Dendritic cell treated with granulocyte-macrophage colony-stimulating factor and Interleukin-4, amounts not matched to agents 40 ng/mL and 50 ng/mL, for 4 days (primary cell): ENCODE measurements at regions not wholly inside any gene's neighbourhood (a gene's known extent, or its start where the extent isn't known, plus 50 kb on each side); places are given as distances from the start of the nearest gene placed in this dataset.
"Not testable (repeated sequence)": the region's sequence is repeated elsewhere in the genome, so short reads cannot be mapped to it uniquely, and the experiment has no call there.

Experiments
- H3K27ac Mint-ChIP-seq: one replicate; pipeline ENCODE4 v1.8.0; 2022; ENCODE audit warnings: mild to moderate bottlenecking, mixed read lengths
- H3K27me3 Mint-ChIP-seq: one replicate; pipeline ENCODE4 v1.8.0; 2022; ENCODE audit warnings: mild to moderate bottlenecking, mixed read lengths
- H3K36me3 Mint-ChIP-seq: one replicate; pipeline ENCODE4 v1.8.0; 2022; ENCODE audit warnings: low read depth, mixed read lengths
- H3K4me1 Mint-ChIP-seq: one replicate; pipeline ENCODE4 v1.8.0; 2022; ENCODE audit warnings: low read depth, mixed read lengths
- H3K4me3 Mint-ChIP-seq: one replicate; pipeline ENCODE4 v1.8.0; 2022; ENCODE audit warnings: mild to moderate bottlenecking, moderate library complexity, mixed read lengths
- H3K9me3 Mint-ChIP-seq: one replicate; pipeline ENCODE4 v1.8.0; 2022; ENCODE audit warnings: mixed read lengths
- intact Hi-C: fragments of 100-400 bp; cut with micrococcal nuclease; formaldehyde crosslinking; loops from one replicate; pipeline ENCODE4 v1.15.0; 2022

- Mint-ChIP-seq H3K27me3 (no peaks in the 10 kb centered on the region), H3K36me3 (no peaks in the 10 kb centered on the region), H3K4me1 (no peaks in the 10 kb centered on the region), H3K27ac (no peak overlapping the region), H3K4me3 (no peak overlapping the region), H3K9me3 (no peaks in the 10 kb centered on the region)
- intact Hi-C loops: no loop called here
These were observed 190.7 kb downstream of the ICOS start for GRCh38 chr2:204127238-204127637.

- H3K4me1 Mint-ChIP-seq: no peaks in the 10 kb centered on the region
- no peaks in the 10 kb centered on the region for H3K36me3 Mint-ChIP-seq
- H3K27me3 Mint-ChIP-seq: no peaks in the 10 kb centered on the region
- H3K9me3 Mint-ChIP-seq: no peaks in the 10 kb centered on the region
- intact Hi-C loops: no loop called here
- no peak overlapping the region for H3K4me3 Mint-ChIP-seq
- no peak overlapping the region for H3K27ac Mint-ChIP-seq
These were observed 193.2 kb downstream of the ICOS start for GRCh38 chr2:204129591-204130294.

- Mint-ChIP-seq H3K27me3 (no peaks in the 10 kb centered on the region), H3K9me3 (no peaks in the 10 kb centered on the region), H3K27ac (no peak overlapping the region), H3K4me1 (no peaks in the 10 kb centered on the region), H3K36me3 (no peaks in the 10 kb centered on the region), H3K4me3 (no peak overlapping the region)
- intact Hi-C loops: no loop called here
These were observed 195.1 kb downstream of the ICOS start for GRCh38 chr2:204131621-204132020.

GRCh38 chr2:204133476-204133875, 196.9 kb downstream of the ICOS start:
- Mint-ChIP-seq H3K36me3 (no peaks in the 10 kb centered on the region), H3K9me3 (no peaks in the 10 kb centered on the region), H3K27ac (no peak overlapping the region), H3K4me3 (no peak overlapping the region), H3K4me1 (no peaks in the 10 kb centered on the region), H3K27me3 (no peaks in the 10 kb centered on the region)
- intact Hi-C loops: no loop called here

- Mint-ChIP-seq H3K27ac (no peak overlapping the region), H3K27me3 (no peaks in the 10 kb centered on the region), H3K4me1 (no peaks in the 10 kb centered on the region), H3K4me3 (no peak overlapping the region), H3K9me3 (no peaks in the 10 kb centered on the region), H3K36me3 (no peaks in the 10 kb centered on the region)
- intact Hi-C loops: no loop called here
These were observed 197.9 kb downstream of the ICOS start for GRCh38 chr2:204134421-204134820.

- intact Hi-C loops: no loop called here
- H3K4me3 Mint-ChIP-seq: no peak overlapping the region
- H3K36me3 Mint-ChIP-seq: no peaks in the 10 kb centered on the region
- no peaks in the 10 kb centered on the region for H3K4me1 Mint-ChIP-seq
- H3K27me3 Mint-ChIP-seq: peaks cover 6% of the 10 kb centered on the region
- H3K27ac Mint-ChIP-seq: no peak overlapping the region
- H3K9me3 Mint-ChIP-seq: no peaks in the 10 kb centered on the region
These were observed 199.2 kb downstream of the ICOS start for GRCh38 chr2:204135752-204136151.

- H3K27ac Mint-ChIP-seq: no peak overlapping the region
- no peak overlapping the region for H3K4me3 Mint-ChIP-seq
- peaks cover 8% of the 10 kb centered on the region for H3K27me3 Mint-ChIP-seq
- intact Hi-C loops: no loop called here
- H3K36me3 Mint-ChIP-seq: no peaks in the 10 kb centered on the region
- H3K4me1 Mint-ChIP-seq: no peaks in the 10 kb centered on the region
- H3K9me3 Mint-ChIP-seq: no peaks in the 10 kb centered on the region
These were observed 201.6 kb downstream of the ICOS start for GRCh38 chr2:204138206-204138605.

GRCh38 chr2:204140246-204140645, 203.7 kb downstream of the ICOS start:
- no peaks in the 10 kb centered on the region for H3K36me3 Mint-ChIP-seq
- H3K27ac Mint-ChIP-seq: no peak overlapping the region
- no peak overlapping the region for H3K4me3 Mint-ChIP-seq
- intact Hi-C loops: no loop called here
- H3K9me3 Mint-ChIP-seq: no peaks in the 10 kb centered on the region
- peaks cover 8% of the 10 kb centered on the region for H3K27me3 Mint-ChIP-seq
- no peaks in the 10 kb centered on the region for H3K4me1 Mint-ChIP-seq

- H3K4me1 Mint-ChIP-seq: peaks cover 7% of the 10 kb centered on the region
- no peaks in the 10 kb centered on the region for H3K36me3 Mint-ChIP-seq
- H3K27me3 Mint-ChIP-seq: peaks cover 11% of the 10 kb centered on the region
- H3K4me3 Mint-ChIP-seq: no peak overlapping the region
- H3K27ac Mint-ChIP-seq: no peak overlapping the region
- H3K9me3 Mint-ChIP-seq: no peaks in the 10 kb centered on the region
- intact Hi-C loops: no loop called here
These were observed 206.9 kb downstream of the ICOS start for GRCh38 chr2:204143216-204144014.

- peaks cover 7% of the 10 kb centered on the region for H3K4me1 Mint-ChIP-seq
- intact Hi-C loops: no loop called here
These were observed 207.9 kb downstream of the ICOS start for GRCh38 chr2:204144492-204144891.

GRCh38 chr2:204145263-204145751, 208.7 kb downstream of the ICOS start:
- Mint-ChIP-seq H3K4me1 (peaks cover 7% of the 10 kb centered on the region), H3K9me3 (no peaks in the 10 kb centered on the region), H3K27me3 (peaks cover 9% of the 10 kb centered on the region), H3K36me3 (no peaks in the 10 kb centered on the region), H3K4me3 (peak overlapping the region; percentile 57), H3K27ac (no peak overlapping the region)
- intact Hi-C loops: loop anchor here (1.0 kb wide), 1 partner anchor 33 kb away; no protein-coding TSS in a partner anchor

More at GRCh38 chr2:204144492-204144891, 207.9 kb downstream of the ICOS start:
- Mint-ChIP-seq H3K36me3 (no peaks in the 10 kb centered on the region), H3K4me3 (no peak overlapping the region), H3K27me3 (peaks cover 11% of the 10 kb centered on the region), H3K9me3 (no peaks in the 10 kb centered on the region), H3K27ac (no peak overlapping the region)

- intact Hi-C loops: loop anchor here (1.0 kb wide), 1 partner anchor 33 kb away; no protein-coding TSS in a partner anchor
- H3K9me3 Mint-ChIP-seq: no peaks in the 10 kb centered on the region
- no peaks in the 10 kb centered on the region for H3K36me3 Mint-ChIP-seq
- peak overlapping the region; percentile 57 for H3K4me3 Mint-ChIP-seq
- H3K4me1 Mint-ChIP-seq: peaks cover 7% of the 10 kb centered on the region
- H3K27ac Mint-ChIP-seq: no peak overlapping the region
- peaks cover 8% of the 10 kb centered on the region for H3K27me3 Mint-ChIP-seq
These were observed 209.2 kb downstream of the ICOS start for GRCh38 chr2:204145791-204146190.

- intact Hi-C loops, H3K27me3 Mint-ChIP-seq, H3K36me3 Mint-ChIP-seq: not testable (repeated sequence)
These were observed 210.5 kb downstream of the ICOS start for GRCh38 chr2:204147040-204147439.

GRCh38 chr2:204150721-204151120, 214.2 kb downstream of the ICOS start:
- intact Hi-C loops: no loop called here
- H3K27me3 Mint-ChIP-seq: peaks cover 5% of the 10 kb centered on the region
- no peak overlapping the region for H3K4me3 Mint-ChIP-seq
- H3K27ac Mint-ChIP-seq: no peak overlapping the region
- no peaks in the 10 kb centered on the region for H3K36me3 Mint-ChIP-seq
- H3K9me3 Mint-ChIP-seq: no peaks in the 10 kb centered on the region
- peaks cover 9% of the 10 kb centered on the region for H3K4me1 Mint-ChIP-seq

More at GRCh38 chr2:204147040-204147439, 210.5 kb downstream of the ICOS start:
- not testable (repeated sequence) for H3K9me3 Mint-ChIP-seq, H3K4me3 Mint-ChIP-seq, H3K27ac Mint-ChIP-seq, H3K4me1 Mint-ChIP-seq
